MM.1S (cell line): ENCODE measurements at regions not wholly inside any gene's neighbourhood (a gene's known extent, or its start where the extent isn't known, plus 50 kb on each side); places are given as distances from the start of the nearest gene placed in this dataset.

Experiments
- DNase-seq: peaks from one replicate; pipeline ENCODE4 v3.0.0-alpha.2; 2015
- H2AFZ ChIP-seq: fragments of 300-600 bp; sonication (generic); 2 replicates; pipeline ENCODE4 v1.6.0; 2016; ENCODE audit warnings: antibody characterized with exemption, low read length
- H3F3A ChIP-seq: fragments of 300-600 bp; sonication (generic); 2 replicates; pipeline ENCODE4 v1.6.1; 2016; ENCODE audit warnings: mild to moderate bottlenecking, antibody characterized with exemption, low read length, moderate library complexity, mixed read lengths; ENCODE audit not compliant: insufficient read depth
- H3K27ac ChIP-seq: fragments of 300-600 bp; sonication (generic); 2 replicates; pipeline ENCODE4 v1.5.1; 2016; ENCODE audit warnings: mild to moderate bottlenecking, low read length
- H3K27me3 ChIP-seq: fragments of 300-600 bp; sonication (generic); replicated peaks from 2 replicates; pipeline ENCODE4 v1.6.0; 2016; ENCODE audit warnings: low read length; ENCODE audit not compliant: insufficient read depth
- H3K36me3 ChIP-seq: fragments of 300-600 bp; sonication (generic); replicated peaks from 2 replicates; pipeline ENCODE4 v1.6.1; 2016; ENCODE audit warnings: mild to moderate bottlenecking, low read length, mixed read lengths; ENCODE audit not compliant: insufficient read depth
- H3K4me1 ChIP-seq: fragments of 300-600 bp; sonication (generic); 2 replicates; pipeline ENCODE4 v1.6.1; 2016; ENCODE audit warnings: low read length, mixed read lengths
- H3K4me2 ChIP-seq: fragments of 300-600 bp; sonication (generic); 2 replicates; pipeline ENCODE4 v1.6.0; 2016; ENCODE audit warnings: low read depth, low read length
- H3K4me3 ChIP-seq: fragments of 300-600 bp; sonication (generic); 2 replicates; pipeline ENCODE4 v1.5.1; 2016; ENCODE audit warnings: low read length, mixed read lengths
- H3K79me2 ChIP-seq: fragments of 300-600 bp; sonication (generic); 2 replicates; pipeline ENCODE4 v1.6.1; 2016; ENCODE audit warnings: mixed run types, low read length, mixed read lengths
- H3K9ac ChIP-seq: fragments of 300-600 bp; sonication (generic); 2 replicates; pipeline ENCODE4 v1.6.1; 2016; ENCODE audit warnings: low read length, mixed read lengths
- H3K9me2 ChIP-seq: fragments of 300-600 bp; sonication (generic); replicated peaks from 2 replicates; pipeline ENCODE4 v1.6.1; 2016; ENCODE audit warnings: mild to moderate bottlenecking, low read length, mixed read lengths; ENCODE audit not compliant: insufficient read depth
- H3K9me3 ChIP-seq: fragments of 300-600 bp; sonication (generic); replicated peaks from 2 replicates; pipeline ENCODE4 v1.6.1; 2016; ENCODE audit warnings: mild to moderate bottlenecking, low read length, mixed read lengths; ENCODE audit not compliant: insufficient read depth
- H4K20me1 ChIP-seq: fragments of 300-600 bp; sonication (generic); 2 replicates; pipeline ENCODE4 v1.6.1; 2016; ENCODE audit warnings: mild to moderate bottlenecking, low read length, moderate library complexity, mixed read lengths; ENCODE audit not compliant: insufficient read depth
- EZH2 ChIP-seq: fragments of 300-600 bp; sonication (generic); optimal IDR thresholded peaks from 2 replicates; pipeline ENCODE3; 2017; ENCODE audit warnings: low read depth, mild to moderate bottlenecking, antibody characterized with exemption, low read length, mixed read lengths
- EZH2phosphoT487 ChIP-seq: fragments of 300-600 bp; sonication (generic); IDR thresholded peaks from 2 replicates; pipeline ENCODE4 v1.6.1; 2018; ENCODE audit warnings: antibody characterized with exemption, low read length
- TF ChIP-seq, protein P1 (sequence below): fragments of 300-600 bp; sonication (generic); IDR thresholded peaks from 2 replicates; pipeline ENCODE4 v1.5.1; 2016; ENCODE audit warnings: antibody characterized with exemption, low read length, mixed read lengths

DNA sequence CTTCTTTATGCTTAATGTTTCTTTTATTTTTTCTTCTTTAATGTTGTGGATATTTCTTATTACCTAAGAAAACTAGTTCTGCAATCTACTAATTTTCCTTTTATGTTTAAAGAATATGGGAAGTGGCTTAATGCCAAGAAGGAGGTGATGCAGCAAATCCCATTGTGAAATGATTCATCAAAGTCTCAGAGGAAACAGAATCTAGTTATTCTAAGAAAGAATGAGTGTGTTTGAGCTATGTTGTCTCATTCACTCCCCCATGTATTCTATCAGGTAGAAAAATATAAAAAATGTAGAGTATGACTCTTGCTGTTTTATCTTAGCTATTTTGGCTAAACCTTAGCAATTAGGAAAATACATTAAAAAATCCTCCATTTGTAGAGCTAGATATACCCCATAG lies 659.9 kb upstream of the RGS18 start:
- Histone ChIP-seq H3K9me2 (no peaks in the 10 kb centered on the region), H3K9me3 (no peaks in the 10 kb centered on the region), H4K20me1 (no peaks in the 10 kb centered on the region), H3K4me2 (no peak overlapping the region), H3K79me2 (no peaks in the 10 kb centered on the region), H3K4me3 (no peak overlapping the region), H3K27ac (no peak overlapping the region), H2AFZ (no peak overlapping the region), H3K36me3 (no peaks in the 10 kb centered on the region), H3K9ac (no peak overlapping the region), H3K4me1 (peaks cover 7% of the 10 kb centered on the region), H3F3A (no peaks in the 10 kb centered on the region), H3K27me3 (no peaks in the 10 kb centered on the region)
- TF ChIP-seq EZH2 (no peak), EZH2phosphoT487 (no peak)
- TF ChIP-seq, protein P1, sequence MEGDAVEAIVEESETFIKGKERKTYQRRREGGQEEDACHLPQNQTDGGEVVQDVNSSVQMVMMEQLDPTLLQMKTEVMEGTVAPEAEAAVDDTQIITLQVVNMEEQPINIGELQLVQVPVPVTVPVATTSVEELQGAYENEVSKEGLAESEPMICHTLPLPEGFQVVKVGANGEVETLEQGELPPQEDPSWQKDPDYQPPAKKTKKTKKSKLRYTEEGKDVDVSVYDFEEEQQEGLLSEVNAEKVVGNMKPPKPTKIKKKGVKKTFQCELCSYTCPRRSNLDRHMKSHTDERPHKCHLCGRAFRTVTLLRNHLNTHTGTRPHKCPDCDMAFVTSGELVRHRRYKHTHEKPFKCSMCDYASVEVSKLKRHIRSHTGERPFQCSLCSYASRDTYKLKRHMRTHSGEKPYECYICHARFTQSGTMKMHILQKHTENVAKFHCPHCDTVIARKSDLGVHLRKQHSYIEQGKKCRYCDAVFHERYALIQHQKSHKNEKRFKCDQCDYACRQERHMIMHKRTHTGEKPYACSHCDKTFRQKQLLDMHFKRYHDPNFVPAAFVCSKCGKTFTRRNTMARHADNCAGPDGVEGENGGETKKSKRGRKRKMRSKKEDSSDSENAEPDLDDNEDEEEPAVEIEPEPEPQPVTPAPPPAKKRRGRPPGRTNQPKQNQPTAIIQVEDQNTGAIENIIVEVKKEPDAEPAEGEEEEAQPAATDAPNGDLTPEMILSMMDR, result no peak
- no peak for DNase-seq

DNA sequence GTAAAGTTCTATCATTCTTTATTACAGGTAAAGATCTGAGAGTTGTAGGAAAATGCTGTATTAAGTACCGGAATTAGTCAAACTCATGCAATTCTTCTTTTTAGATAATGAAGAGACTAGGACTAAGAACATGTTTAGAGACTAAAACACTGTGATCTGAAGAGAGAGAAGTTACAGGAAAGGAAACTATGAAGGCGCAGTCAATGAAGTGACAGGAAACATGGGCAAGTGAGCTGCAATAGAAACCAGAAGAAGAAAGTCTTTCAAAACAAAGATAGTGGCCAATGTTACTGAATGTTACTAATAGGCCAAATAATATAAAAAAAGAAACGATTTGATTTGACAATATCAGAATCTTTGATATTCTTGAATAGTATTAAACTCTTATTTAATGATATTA lies 659.4 kb upstream of the RGS18 start:
- TF ChIP-seq, protein P1, result no peak
- TF ChIP-seq EZH2phosphoT487, result no peak
- TF ChIP-seq EZH2, result no peak
- H3K27ac ChIP-seq, result no peak overlapping the region
- DNase-seq, result peak; percentile 36
- no peak overlapping the region for H3K9ac ChIP-seq
- no peaks in the 10 kb centered on the region for H3K36me3 ChIP-seq
- H4K20me1 ChIP-seq, result no peaks in the 10 kb centered on the region
- H3F3A ChIP-seq, result no peaks in the 10 kb centered on the region
- no peak overlapping the region for H3K4me3 ChIP-seq
- no peak overlapping the region for H3K4me2 ChIP-seq
- H3K9me3 ChIP-seq, result no peaks in the 10 kb centered on the region
- H3K27me3 ChIP-seq, result no peaks in the 10 kb centered on the region
- H3K9me2 ChIP-seq, result no peaks in the 10 kb centered on the region
- no peaks in the 10 kb centered on the region for H3K79me2 ChIP-seq
- peaks cover 7% of the 10 kb centered on the region for H3K4me1 ChIP-seq
- no peak overlapping the region for H2AFZ ChIP-seq

DNA sequence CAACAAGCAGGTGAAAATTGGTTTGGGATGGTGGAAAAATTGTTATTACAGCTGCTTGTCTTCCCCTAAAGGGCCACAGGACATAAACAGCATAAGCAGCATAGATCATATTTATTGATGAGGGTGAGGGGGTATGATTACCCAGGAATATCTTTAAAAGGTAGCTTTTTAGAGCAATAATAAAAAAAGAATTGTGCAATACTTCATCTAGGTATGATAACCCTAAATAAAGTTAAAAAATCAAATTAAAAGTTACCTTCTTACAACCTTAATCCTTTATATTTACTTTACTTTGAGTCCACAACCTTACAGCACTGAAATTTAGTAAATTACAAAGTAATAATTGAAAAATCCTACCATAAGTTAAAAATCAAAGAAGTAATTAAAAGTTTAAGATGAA lies 653.3 kb upstream of the RGS18 start:
- H3K9ac ChIP-seq, result no peak overlapping the region
- no peak overlapping the region for H3K27ac ChIP-seq
- TF ChIP-seq, protein P1, result no peak
- TF ChIP-seq EZH2phosphoT487, result no peak
- no peak for TF ChIP-seq EZH2
- DNase-seq, result no peak
- no peaks in the 10 kb centered on the region for H3K36me3 ChIP-seq
- H3K4me3 ChIP-seq, result no peak overlapping the region
- H3K4me1 ChIP-seq, result no peaks in the 10 kb centered on the region
- H3K27me3 ChIP-seq, result no peaks in the 10 kb centered on the region
- H3K9me2 ChIP-seq, result no peaks in the 10 kb centered on the region
- H3F3A ChIP-seq, result no peaks in the 10 kb centered on the region
- no peaks in the 10 kb centered on the region for H3K79me2 ChIP-seq
- H2AFZ ChIP-seq, result no peak overlapping the region
- no peak overlapping the region for H3K4me2 ChIP-seq
- H3K9me3 ChIP-seq, result no peaks in the 10 kb centered on the region
- H4K20me1 ChIP-seq, result no peaks in the 10 kb centered on the region
